ENCODE measurements at regions not wholly inside any gene's neighbourhood (a gene's known extent, or its start where the extent isn't known, plus 50 kb on each side); places are given as distances from the start of the nearest gene placed in this dataset.

- TF ChIP-seq POLR2A (IDR thresholded peaks at IDR 0.05) (no peak), CTCF (IDR thresholded peaks at IDR 0.05) (no peak)
- DNase-seq (no peak), ATAC-seq (no peak)
- no peaks in the 10 kb centered on the region for H3K9me3 ChIP-seq
- H3K4me1 ChIP-seq = no peaks in the 10 kb centered on the region
- WGBS, 2 donors = 80 to 87% methylated on average over 3 of the region's 3 CpGs
- H3K27me3 ChIP-seq = no peaks in the 10 kb centered on the region
- intact Hi-C loops (cut with DNase I) = no loop called here
- H3K36me3 ChIP-seq (replicated peaks in 1 of 2; ENCODE audit: insufficient read depth in 1 of 2, low read depth in 2 of 2) = no peaks in the 10 kb centered on the region
- H3K4me3 ChIP-seq = no peak overlapping the region
- H3K27ac ChIP-seq = no peak overlapping the region
These were observed 152.9 kb downstream of the TM2D1 start for GRCh38 chr1:61572046-61572445.

- TF ChIP-seq POLR2A (IDR thresholded peaks at IDR 0.05) = no peak
- TF ChIP-seq CTCF (IDR thresholded peaks at IDR 0.05) = no peak
- Histone ChIP-seq H3K4me3 (no peak overlapping the region), H3K4me1 (no peaks in the 10 kb centered on the region), H3K27me3 (no peaks in the 10 kb centered on the region), H3K36me3 (replicated peaks in 1 of 2; ENCODE audit: insufficient read depth in 1 of 2, low read depth in 2 of 2) (no peaks in the 10 kb centered on the region), H3K27ac (no peak overlapping the region), H3K9me3 (peaks cover 0 to 12% (median 0%) of the 10 kb centered on the region in 3 donors)
- no peak for ATAC-seq
- DNase-seq = no peak
- intact Hi-C loops (cut with DNase I) = no loop called here
- WGBS, 2 donors = 77 to 83% methylated on average over 1 of the region's 1 CpG
These were observed 154.8 kb downstream of the TM2D1 start for GRCh38 chr1:61570191-61570590.

GRCh38 chr1:61569303-61569621 lies 155.7 kb downstream of the TM2D1 start:
- intact Hi-C loops (cut with DNase I) = no loop called here
- Histone ChIP-seq H3K27me3 (no peaks in the 10 kb centered on the region), H3K36me3 (replicated peaks in 1 of 2; ENCODE audit: insufficient read depth in 1 of 2, low read depth in 2 of 2) (no peaks in the 10 kb centered on the region), H3K4me3 (no peak overlapping the region), H3K27ac (no peak overlapping the region), H3K9me3 (peaks cover 0 to 12% (median 0%) of the 10 kb centered on the region in 3 donors), H3K4me1 (no peaks in the 10 kb centered on the region)
- TF ChIP-seq CTCF (IDR thresholded peaks at IDR 0.05) = no peak
- no peak for TF ChIP-seq POLR2A (IDR thresholded peaks at IDR 0.05)
- no peak for ATAC-seq
- DNase-seq = no peak
- 63 to 73% methylated on average over 2 of the region's 2 CpGs for WGBS, 2 donors

GRCh38 chr1:61568460-61569302 lies 156.3 kb downstream of the TM2D1 start:
- intact Hi-C loops (cut with DNase I) = no loop called here
- TF ChIP-seq CTCF (IDR thresholded peaks at IDR 0.05) (no peak), POLR2A (IDR thresholded peaks at IDR 0.05) (no peak)
- DNase-seq (no peak), ATAC-seq (no peak)
- no peaks in the 10 kb centered on the region for H3K4me1 ChIP-seq
- H3K27me3 ChIP-seq = no peaks in the 10 kb centered on the region
- peaks cover 0 to 12% (median 0%) of the 10 kb centered on the region in 3 donors for H3K9me3 ChIP-seq
- H3K27ac ChIP-seq = no peak overlapping the region
- H3K36me3 ChIP-seq (replicated peaks in 1 of 2; ENCODE audit: insufficient read depth in 1 of 2, low read depth in 2 of 2) = no peaks in the 10 kb centered on the region
- WGBS, 2 donors = 38 to 45% methylated on average over 5 of the region's 5 CpGs
- H3K4me3 ChIP-seq = no peak overlapping the region

- ATAC-seq (no peak), DNase-seq (no peak)
- WGBS, 2 donors = 86 to 94% methylated on average over 1 of the region's 1 CpG
- Histone ChIP-seq H3K36me3 (replicated peaks in 1 of 2; ENCODE audit: insufficient read depth in 1 of 2, low read depth in 2 of 2) (no peaks in the 10 kb centered on the region), H3K9me3 (peaks cover 0 to 12% (median 0%) of the 10 kb centered on the region in 3 donors), H3K4me3 (no peak overlapping the region), H3K27me3 (no peaks in the 10 kb centered on the region), H3K27ac (no peak overlapping the region), H3K4me1 (no peaks in the 10 kb centered on the region)
- intact Hi-C loops (cut with DNase I) = no loop called here
- no peak for TF ChIP-seq CTCF (IDR thresholded peaks at IDR 0.05)
- no peak for TF ChIP-seq POLR2A (IDR thresholded peaks at IDR 0.05)
These were observed 158.8 kb downstream of the TM2D1 start for GRCh38 chr1:61566177-61566576.

Measured in body of pancreas (tissue), 4 donors.